Left kidney (tissue), 1 donor: ENCODE measurements at regions not wholly inside any gene's neighbourhood (a gene's known extent, or its start where the extent isn't known, plus 50 kb on each side); places are given as distances from the start of the nearest gene placed in this dataset.
"Not testable (repeated sequence)": the region's sequence is repeated elsewhere in the genome, so short reads cannot be mapped to it uniquely, and the experiment has no call there.

Experiments used
- DNase-seq: peaks from one replicate; pipeline ENCODE4 v3.0.0-alpha.2; 2013

DNA sequence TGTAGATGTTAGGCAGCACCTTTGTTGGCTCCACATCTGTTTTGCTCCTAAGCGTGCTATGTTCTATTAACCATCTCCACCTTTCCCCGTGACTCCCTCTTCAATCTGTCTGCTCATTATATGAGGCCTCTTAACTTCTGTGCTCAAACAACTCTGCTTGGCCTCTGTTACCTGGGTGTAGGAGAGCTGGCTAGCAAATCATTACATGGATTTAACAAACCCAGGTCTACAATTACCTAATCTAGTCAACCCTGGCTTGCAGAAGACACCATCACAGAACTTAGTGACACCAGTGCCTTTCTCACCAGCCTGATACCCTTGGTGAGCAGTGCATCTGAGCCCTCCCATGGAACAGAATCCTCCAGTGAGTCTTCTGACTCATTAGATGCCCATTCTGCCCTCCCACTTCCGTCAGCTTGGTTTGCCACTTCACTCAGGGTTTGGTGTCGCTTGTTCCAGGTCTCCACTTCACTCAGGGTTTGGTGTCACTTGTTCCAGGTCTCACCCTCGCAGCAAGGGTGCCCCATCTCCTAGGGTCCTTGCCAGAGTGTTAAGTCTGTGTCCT lies 92.0 kb upstream of the KIF26B start:
- DNase-seq = no peak

DNA sequence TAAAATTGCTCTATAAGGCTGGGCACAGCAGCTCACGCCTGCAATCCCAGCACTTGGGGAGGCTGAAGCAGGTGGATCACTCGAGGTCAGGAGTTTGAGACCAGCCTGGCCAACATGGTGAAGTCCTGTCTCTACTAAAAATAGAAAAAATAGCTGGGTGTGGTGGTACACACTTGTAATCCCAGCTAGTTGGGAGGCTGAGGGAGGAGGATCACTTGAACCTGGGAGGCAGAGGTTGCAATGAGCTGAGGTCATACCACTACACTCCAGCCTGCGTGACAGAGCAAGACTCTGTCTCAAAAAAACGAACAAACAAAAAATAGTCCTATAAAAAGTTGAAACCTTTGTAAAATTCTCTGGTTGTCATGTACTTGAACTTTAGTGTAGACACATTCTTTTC lies 93.0 kb upstream of the KIF26B start:
- DNase-seq = not testable (repeated sequence)

DNA sequence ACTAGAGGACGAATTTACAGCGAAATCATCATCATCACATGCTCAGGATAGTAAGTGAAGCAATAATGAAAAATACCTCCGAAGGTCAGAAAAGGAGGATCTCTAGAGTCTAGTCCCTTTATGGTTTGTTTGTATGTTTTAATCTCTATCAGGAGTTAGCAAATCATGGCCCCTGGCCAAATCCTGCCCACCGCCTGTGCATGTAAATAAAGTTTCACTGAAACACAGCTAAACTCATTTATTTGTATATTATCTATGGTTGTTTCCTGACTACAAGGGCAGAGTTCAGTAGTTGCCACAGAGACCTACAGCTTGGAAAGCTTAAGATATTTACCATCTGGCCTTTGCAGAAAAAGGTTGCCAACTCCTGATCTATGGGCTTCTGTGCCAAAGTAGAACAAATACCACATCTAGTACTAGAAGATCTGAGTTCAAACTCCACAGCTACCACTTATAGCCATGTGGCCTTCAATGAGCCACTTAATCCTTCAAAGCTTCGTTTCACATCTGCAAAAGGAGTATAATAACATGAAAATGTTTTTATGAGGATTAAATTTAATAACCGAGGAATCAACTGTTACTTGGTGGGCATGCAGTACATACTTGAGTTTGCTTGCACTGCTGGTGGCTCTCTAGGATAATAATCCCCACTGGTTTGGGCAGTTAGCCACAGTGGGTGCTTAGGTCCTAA lies 94.0 kb upstream of the KIF26B start:
- DNase-seq = no peak

DNA sequence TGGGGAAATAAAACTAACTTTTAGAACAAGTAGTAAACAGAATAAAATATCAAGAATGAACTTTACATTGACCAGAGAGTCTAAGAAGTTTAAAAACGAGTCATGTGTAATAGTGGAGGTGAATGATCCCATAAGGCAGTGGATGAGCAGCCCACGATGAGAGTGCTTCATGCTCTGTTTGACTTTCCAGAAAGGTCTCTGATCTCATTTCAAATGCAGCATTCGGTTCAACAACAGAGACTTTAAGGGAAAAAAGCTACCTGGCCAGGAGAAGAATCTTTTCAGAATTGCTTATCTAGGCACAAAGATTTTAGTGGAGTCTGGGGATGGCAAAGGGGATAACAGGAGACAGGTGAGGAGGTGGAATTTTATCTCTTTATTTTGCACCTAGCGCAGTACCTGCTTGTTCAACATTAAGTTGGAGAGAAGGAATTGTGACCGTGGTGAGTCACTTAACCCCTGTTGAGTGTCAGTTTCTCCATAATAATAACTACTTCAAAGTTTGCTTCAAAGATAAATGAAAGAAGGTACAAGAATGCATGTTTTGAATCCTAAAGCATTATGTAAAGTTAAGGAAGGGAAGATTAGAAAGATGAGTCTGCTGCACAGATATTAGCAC lies 94.9 kb upstream of the KIF26B start:
- DNase-seq = no peak

DNA sequence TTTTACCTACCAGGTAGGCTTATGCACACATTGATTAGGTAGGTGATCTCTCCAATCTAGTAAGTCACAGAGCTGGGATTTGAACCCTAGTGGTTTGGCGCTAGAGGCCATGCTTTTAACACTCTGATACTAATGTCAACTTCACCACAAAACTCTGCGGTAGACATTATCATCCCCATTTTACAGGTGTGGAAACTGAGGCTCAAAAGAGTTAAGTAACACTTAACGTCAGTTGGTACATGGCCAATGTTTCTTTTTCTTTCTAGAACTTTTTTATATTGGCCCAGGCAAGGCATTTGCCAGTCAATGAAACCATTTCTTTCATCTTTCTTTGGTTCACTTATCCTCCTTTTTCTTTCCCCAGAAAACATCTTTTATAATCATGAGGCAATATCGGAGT lies 95.9 kb upstream of the KIF26B start:
- DNase-seq = no peak

DNA sequence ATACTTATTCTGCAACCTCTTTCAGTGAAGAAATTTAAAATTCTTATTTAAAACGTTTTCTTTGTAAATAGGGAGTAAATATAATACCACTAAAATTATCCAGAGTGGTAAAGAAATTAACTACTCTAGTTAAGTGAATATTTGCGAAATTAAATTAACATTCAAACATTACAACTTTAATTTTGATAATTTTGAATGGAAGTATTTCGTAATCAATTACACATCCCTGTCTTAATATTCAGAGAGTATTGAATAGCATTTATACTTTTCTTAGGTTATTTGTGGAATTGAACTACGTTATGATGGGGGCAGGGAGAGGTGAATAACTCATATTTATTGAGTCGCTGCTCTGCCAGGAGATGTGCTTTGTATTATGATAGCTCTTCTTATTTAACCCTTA lies 96.3 kb upstream of the KIF26B start:
- no peak for DNase-seq

DNA sequence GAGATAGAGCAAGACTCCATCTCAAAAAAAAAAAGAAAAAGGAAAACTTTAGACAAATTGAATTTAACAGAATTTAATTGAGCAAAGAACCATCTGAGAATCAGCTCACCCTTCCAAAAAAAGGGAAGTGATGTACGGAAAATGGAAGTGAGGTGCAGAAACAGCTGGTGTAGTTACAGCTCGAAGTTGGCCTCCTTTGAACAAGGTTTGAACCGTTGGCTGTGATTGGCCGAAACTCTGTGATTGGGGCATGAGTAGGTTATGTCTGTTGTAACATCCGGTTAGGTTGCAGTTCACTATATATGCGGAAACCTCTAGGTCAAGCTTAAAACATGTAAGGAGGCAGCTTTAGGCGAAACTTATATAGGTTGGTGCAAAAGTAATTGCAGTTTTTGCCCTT lies 97.9 kb upstream of the KIF26B start:
- DNase-seq = no peak

DNA sequence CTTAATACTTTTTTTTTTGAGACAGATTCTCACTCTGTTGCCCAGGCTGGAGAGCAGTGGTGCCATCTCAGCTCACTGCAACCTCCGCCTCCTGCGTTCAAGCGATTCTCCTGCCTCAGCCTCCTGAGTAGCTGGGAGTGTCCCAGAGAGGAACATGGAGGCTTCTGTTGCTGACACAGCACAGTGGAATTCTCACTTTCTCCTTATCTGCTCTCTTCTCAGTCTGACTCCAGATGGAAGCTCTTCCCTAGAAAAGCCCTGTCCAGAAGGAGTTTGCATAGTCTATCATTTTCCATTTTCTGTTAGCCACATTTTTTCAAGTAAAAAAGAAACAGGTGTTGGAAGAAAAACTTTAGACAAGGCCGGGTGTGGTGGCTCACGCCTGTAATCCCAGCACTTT lies 98.5 kb upstream of the KIF26B start:
- DNase-seq = not testable (repeated sequence)

DNA sequence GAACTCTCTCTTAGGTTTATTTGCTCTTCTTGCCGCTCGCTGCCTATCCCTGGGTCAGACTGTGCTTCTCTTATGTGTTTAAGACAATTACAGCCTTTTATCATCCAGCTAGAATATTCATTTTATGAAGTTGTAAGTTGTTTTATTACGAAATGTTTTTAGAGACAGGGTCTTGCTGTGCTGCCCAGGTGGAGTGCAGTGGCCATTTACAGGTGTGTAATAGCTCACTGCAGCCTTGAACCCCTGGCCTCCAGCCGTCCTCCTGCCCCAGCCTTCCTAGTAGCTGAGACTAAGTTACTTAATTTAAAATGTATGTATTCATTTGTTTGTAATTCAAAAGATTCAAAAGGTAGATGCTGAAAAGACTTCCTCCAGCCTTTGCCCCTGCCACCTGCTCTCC lies 99.0 kb upstream of the KIF26B start:
- no peak for DNase-seq

DNA sequence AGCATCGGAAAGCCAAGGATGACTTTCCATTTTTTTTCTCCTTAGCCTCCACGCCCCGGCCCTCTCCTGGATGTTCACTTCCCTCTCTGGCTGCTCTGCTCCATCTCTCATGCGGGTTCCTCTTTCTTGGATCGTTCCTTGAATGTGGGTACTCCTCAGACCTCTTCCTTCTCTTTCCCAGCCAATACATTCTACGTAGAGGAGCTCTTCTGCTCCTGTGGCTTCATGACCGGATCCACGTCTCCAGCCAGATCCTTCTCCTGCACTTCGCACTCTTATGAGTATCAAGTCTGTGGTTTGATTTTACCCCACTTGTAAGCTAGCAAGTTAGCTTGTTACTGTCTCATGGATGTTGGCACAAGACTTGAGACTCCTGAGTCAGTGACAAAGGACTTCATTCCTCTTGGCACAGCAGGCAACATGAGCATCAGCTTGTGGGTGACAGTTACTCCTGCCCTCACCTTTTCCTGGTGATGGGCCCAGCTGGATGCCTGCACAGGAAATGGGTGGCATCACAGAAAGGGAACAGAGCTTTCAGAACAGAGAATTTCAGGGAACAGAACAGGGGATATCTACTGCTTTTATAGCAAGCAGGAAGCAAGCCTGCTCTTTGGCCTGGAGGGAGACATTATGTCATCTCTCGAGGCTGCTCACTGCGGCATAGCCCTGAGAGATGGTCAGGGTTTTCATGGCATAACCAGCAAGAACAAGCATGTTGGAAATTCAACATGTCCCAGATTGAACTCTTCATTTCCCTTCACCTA lies 100.1 kb upstream of the KIF26B start:
- DNase-seq = no peak

DNA sequence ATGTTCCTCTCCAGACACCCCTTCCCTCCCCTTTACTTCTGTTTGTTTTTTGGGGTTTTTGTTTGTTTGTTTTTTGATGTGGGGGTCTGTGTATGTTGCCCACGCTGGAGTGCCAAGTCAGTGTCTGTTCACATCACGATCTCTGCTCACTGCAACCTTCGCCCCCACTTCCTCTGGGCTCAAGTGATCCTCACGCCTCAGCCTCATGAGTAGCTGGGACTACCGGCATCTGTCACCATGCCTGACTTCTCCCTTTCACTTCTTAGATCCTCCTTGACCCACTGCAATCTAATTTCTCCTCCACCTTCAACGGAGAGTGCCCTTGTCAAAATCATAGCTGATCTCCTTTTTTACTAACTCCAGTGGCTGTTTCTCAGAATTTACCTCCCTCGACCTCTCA lies 100.7 kb upstream of the KIF26B start:
- DNase-seq = no peak

DNA sequence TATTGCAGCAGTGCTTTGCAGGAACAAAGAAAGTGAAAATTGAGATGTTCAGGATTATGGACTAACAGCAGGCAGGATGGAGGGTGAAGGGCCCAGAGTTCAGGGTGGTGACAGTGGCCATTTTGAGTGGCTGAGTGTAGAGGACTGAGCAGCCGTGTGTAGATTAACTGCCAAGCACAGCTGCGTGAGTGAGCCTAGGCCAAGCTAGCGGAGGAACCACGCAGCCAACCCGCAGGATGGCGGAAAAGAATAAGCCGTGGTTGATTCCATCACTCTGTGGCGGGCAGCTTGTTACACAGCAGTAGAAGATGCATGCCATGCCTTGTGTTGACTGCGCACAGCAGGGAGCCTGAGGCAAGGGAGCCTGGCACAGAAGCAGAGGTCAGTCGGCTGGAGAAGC lies 102.5 kb upstream of the KIF26B start:
- no peak for DNase-seq

DNA sequence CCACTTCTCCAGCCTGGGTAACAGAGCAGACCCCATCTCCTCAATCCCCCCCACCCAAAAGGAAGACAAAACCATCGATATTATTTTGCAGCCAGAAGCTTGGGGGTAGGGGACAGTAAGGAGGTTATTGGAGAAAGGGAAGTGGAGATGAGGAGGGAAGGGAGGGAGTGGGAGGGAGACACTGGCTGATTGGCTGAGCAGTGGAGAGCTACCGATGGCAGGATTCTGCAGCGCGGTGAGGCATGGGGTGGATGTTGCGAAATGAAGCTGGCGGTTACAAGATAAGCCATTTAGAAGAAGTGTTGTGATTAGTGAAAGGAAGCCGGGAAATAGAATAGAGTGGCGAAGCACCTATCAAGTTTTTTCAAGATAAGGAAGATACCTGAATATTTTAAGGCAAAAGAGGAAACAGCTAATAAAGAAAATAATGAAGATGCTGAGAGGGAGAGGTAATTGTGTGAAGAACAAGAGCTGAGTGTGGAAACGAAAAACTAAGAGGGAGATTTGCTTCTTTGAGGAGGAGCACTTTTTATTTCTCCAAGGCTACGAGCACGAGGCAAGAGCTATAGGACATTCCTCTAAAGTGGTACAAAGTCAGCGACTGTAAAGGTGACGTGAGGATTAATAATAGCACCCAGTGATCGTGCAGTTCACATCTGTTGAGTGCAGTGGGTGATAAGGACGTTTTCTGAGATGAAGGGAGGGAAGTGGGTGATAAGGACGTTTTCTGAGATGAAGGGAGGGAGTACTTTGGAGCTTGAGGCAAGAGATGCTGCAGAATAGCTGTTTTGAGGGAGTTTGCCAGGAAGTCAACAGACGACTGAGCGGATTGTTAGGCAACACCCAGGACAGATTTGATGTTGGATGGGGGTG lies 103.2 kb upstream of the KIF26B start:
- DNase-seq = no peak

DNA sequence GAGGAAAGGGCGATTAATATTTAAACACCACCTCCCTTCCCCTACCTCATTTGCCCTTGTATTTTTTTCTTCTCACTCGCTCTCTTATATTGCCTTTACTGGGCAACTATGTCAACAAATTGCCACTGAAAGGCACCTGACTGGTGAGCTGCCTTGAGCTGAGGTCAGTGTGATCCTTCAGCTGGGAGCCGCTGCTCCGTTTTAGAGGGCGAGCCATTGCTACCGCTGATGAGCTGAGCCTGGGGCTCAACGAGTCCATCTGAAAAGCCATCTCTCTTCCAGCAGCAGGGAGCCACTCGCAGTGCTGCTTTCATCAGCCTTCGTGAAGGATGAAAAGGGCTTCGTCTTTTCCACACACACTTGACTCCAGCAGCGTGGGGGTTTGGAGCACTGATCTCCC lies 108.0 kb upstream of the KIF26B start:
- DNase-seq = no peak

DNA sequence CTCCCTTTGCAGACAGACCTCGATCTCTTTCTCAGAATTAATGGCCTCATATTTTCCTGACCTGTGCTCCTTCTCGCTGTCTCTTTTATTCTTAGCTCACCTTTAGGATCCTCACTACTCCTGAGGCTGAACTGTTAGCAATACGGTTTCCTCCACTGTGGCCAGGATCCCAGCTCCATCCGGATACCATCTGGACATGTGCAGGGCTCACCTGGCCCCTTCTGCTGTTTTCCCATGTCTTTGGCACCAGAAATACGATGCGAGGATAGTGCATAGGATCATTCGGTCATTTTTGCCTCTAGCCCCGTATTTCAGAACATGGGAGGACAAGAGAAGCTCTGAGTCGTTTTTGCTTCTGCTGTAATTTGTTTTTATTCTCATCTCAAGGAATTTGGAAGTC lies 108.5 kb upstream of the KIF26B start:
- DNase-seq = no peak

DNA sequence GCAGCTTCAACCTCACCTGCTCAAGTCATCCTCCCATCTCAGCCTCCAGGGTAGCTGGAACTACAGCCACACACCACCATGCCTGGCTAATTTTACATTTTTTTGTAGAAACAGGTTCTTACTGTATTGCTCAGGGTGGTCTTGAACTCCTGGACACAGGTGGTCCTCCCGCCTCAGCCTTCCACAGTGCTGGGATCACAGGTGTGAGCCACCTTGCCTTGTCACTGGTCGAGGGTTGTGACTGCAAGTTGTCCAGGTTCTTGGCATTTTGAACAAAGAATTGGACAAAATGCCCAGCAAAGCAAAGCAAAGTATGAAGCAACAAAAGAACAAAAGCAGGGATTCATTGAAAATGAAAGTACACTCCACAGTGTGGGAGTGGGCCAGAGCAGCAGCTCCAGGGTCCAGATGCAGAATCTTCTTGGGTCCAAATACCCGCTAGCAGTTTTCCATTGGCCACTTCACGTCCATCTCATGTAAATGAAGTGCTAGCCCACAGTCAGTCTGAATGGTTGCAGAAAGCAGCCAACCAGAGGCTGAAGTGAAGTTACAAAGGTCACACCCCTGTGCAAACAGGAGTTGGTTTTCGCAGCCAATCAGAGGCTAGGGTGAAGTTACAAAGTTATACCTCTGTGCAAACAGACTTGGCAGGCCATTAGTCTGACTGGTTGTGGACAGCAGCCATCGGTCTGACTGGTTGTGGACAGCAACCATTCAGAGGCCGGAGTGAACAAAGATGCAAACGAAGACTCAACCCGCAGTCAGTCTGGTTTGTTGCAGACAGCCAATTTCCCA lies 109.5 kb upstream of the KIF26B start:
- DNase-seq = no peak

DNA sequence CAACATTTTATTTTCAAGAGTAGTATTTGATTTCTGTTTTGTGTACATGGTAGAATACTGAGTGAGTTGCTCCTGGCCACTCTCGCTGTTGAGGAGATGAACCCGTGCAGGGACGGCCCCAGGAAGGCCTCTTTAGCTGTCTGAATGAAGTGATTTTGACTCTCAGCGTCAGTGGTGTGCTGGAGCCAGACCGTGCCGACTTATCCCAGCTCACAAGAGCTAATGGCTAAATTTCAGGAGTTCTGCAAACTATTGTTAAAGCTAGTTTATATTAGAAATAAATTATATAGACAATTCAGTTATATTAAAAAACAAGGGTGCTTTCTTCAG lies 111.2 kb upstream of the KIF26B start:
- no peak for DNase-seq

DNA sequence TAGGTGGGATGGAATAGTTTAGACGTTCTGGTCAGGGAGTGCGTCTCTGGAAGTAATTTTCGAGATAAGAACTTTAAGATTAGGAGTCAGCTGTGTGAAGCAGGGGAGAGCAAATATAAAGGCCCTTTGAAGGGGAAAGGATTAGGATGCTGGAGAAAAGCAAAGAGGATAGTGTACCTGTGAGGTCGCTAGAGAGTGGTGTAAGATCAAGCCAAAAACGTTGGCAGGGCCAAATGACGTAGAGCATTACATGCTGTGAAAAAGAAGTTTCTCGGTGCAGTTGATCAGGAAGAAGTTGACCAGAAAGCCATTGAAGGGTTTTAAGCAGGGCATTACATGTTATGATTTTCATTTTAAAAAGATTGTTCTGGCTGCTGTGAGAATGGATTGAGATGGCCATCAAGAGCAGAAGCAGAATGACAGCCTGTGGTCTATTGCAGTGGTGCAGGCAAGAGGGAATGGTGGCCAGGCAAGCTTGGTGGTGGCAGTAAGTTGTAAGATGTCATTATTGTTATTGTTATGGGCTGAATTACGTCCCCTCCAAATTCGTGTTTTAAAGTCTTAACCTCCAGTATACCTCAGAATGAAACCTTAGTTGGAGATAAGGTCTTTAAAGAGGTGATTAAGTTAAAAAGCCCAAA lies 113.6 kb upstream of the KIF26B start:
- no peak for DNase-seq

DNA sequence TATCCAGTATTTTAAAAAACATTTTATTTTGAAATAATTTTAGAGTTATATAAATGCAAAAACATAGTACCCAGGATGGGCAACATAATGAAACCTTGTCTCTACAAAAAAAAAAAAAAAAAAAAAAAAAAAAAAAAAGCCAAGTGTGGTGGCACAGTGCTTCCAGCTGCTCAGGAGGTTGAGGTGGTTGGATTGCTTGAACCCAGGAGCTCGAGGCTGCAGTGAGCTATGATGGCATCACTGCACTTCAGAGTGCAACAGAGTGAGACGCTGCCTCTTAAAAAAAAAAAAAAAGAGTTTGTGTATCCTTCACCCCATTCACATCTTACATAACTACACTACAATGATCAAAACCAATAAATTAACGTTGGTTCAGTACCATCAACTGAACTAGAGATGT lies 115.6 kb upstream of the KIF26B start:
- DNase-seq = no peak

DNA sequence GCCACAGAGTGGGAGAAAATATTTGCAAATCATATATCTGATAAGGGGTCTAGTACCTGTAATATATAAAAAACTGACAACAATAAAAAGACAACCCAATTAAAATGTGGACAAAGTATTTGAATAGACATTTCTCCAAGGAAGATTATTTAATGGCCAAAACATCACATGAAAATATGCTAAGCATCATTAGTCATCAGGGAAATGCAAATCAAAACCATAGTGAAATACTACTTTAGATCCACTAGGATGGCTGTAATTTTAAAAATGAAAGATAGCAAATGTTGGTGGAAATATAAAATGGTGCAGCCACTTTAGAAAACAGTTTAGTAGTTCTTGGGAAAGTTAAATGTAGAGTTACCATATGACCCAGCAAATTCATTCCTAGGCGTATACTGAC lies 118.7 kb upstream of the KIF26B start:
- no peak for DNase-seq

DNA sequence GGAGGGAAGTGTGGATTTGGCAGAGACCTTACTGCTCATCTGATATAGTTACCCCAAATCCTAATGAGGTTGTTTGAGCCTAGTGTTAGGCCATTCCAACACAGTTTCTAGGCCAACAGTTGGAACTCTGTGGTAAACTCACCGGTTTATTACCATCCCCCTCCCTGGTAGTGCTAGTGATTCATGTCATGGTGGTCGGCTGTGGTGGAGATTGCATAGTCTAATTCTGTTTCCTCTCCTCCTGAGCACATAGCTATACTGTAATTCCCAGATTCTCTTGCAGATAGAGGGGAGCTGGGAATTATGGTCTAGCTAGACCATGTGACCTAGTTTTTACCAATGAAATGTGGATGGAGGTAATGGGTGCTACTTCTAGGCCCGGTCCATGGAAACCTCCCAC lies 123.7 kb upstream of the KIF26B start:
- no peak for DNase-seq
